GM19043 (cell line): ENCODE measurements at regions not wholly inside any gene's neighbourhood (a gene's known extent, or its start where the extent isn't known, plus 50 kb on each side); places are given as distances from the start of the nearest gene placed in this dataset.

ENCODE experiments used
- ATAC-seq: cut with Tn5 transposase; IDR thresholded peaks from one replicate; pipeline ENCODE4 v1.9.1; 2021; ENCODE audit warnings: low read depth; ENCODE audit not compliant: unreplicated experiment

DNA sequence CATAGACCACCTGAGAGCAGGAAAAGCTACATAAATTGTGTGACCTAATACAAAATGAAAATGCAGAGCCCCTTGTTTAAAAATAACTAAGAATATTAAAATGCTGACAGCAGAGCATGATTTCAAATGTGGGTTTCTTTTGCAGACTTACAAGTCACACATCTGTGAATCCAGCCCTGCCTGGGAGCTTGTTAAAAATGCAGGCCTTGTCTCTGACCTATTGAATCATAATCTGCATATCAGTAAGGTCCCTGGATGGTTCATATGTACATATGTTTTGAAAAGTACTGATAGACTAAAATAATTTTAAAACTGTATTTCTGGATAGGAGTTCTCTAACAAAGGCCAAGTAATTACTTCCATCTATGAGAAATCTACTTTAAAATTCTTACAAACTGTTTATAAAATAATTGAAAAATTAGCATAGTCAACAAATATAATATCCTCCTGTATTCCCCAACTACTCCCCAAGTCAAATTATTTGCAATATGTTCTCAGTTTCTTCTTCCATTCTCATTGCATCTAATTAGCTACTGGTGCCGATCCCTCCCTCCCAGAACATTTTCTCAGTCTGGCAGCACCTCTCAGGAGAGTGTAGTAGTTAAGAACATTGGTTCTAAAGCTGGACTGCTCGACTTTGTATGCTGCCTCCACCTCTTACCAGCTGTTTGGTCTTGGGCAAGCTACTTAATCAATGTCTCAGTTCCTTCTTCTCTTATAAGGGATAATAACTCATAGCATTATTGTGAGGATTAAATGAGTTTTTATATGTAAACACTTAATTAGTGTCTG lies 1040.4 kb upstream of the CDH2 start:
- no peak for ATAC-seq

GRCh38 chr18:29198834-29199233 lies 1021.9 kb upstream of the CDH2 start:
- ATAC-seq = no peak

GRCh38 chr18:29196307-29196706 lies 1019.4 kb upstream of the CDH2 start:
- ATAC-seq = no peak

GRCh38 chr18:29191263-29191662 lies 1014.3 kb upstream of the CDH2 start:
- ATAC-seq = no peak

DNA sequence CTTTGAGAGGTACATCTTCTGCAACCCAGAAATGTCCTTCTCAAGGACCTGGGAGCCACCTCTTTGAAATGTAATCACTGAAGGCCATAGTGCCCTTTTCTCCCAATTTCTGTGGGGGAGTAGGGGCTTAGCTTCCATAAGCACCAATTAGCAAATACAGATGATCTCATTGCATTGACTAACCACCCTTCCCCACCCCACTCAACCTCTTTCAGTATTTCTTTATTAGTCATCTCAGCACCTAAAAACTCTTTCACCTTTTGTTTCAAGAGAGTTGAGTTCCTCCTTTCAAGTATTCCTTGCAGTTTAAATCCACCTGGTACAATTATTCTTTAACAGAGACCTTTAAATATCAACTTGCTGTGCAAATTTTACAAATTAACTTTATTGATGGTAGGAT lies 1011.8 kb upstream of the CDH2 start:
- no peak for ATAC-seq

- no peak for ATAC-seq
Measured at GRCh38 chr18:29185801-29186200, 1008.9 kb upstream of the CDH2 start.

GRCh38 chr18:29184654-29185053 lies 1007.7 kb upstream of the CDH2 start:
- no peak for ATAC-seq

DNA sequence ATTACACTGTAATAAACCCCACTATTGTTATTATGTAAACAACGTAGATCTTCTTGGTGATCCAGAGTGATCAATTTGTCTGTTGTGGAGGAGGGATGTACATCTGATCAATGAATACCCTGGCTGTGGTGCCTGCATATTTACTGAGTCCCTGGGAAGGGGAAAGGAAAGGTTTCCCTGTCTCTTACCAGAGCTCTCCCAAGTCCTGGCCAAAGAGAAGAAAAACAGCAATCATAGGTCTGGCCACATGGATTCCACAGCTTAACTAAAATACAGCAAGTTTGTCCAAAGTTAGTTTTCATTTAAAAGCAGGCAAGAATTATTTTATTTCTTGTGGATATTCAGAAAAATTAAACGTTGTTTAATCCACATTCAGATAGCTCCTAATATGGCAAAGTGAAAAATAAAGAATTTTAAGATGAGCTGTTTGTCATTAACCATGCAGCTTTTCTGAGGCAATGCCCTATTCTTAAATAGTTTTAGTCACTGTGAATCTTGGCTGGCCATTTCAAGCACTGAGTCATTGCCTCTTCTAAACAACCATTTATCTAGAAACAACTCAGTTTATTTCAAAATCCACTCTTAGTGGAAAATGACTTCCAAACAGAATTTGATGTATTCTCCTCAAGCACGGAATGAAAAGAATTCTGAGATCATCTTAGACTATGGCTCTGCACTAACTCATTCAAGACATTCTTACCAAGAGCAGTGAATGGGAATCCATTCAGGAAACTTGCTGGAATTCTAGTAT lies 1004.4 kb upstream of the CDH2 start:
- no peak for ATAC-seq

DNA sequence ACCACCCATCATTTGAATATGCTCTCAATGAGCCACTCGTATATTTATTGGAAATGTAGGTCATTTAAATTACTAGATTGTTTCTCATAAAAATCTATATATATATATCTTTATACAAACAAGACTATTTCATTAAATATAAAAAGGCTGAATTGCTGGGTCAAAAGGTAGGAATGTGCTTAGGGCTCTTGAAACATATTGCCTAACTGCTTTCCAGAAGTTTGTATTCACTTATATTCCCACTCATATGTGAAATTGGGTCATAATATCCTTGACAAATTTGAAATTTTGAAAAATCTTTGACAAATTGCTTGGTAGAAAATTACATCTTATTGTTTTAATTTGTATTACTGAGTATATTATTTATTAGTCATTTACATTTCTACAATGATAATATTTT lies 999.8 kb upstream of the CDH2 start:
- ATAC-seq = no peak

DNA sequence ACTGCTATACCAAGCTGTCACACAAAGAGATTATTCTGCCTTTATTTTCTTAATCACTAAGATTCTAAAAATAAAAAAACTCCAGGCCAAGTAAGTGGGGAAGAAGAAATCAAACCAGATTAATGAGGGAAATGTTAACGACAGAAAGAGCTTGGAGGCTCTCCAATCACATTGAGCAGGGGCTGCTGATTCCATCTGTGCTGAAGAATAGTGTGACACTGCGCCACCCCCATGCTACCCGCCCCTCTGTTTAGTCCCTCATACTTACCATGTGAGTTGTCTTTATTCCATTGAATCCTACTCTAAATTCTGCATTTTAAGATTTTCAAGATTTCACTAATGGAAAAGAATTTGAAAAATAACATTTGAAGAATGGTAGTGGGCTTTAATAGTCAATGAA lies 998.0 kb upstream of the CDH2 start:
- no peak for ATAC-seq

- ATAC-seq = no peak
Measured at GRCh38 chr18:29172756-29173067, 995.8 kb upstream of the CDH2 start.

DNA sequence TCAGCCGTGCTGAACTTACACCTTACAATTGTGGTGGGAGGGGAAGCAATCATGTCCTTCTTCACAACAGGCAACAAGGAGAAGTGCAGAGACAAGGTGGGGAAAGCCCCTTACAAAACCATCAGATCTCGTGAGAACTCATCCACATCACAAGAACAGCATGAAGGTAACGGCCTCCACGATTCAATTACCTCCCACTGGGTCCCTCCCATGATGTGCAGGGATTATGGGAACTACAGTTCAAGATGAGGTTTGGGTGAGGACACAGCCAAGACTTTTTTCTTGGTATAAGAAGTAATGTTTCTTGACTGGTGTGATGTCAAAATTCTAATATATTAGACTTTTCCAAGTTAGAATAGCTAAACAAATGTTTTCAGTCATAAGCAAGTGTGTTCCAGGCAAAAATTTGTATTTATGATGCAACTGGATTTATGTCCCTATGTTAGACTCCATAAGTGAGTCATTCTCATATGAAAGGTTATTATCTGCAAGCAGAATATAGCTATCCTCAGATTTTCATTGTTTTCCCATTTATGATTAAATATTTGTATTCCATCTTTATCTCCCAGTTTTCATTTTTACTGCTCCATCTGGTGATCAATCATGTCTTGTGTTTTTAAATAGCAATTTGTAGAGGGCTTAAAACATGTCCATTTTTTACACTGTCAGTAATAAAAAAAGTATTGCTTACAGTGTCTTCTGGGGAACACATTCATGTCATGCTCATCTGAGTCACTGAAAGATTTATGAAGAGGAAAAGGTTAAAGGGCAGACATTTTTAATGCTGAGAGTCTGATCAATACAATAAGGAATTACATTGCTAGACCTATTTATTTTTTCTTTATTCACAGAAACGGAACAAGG lies 995.2 kb upstream of the CDH2 start:
- ATAC-seq = no peak

DNA sequence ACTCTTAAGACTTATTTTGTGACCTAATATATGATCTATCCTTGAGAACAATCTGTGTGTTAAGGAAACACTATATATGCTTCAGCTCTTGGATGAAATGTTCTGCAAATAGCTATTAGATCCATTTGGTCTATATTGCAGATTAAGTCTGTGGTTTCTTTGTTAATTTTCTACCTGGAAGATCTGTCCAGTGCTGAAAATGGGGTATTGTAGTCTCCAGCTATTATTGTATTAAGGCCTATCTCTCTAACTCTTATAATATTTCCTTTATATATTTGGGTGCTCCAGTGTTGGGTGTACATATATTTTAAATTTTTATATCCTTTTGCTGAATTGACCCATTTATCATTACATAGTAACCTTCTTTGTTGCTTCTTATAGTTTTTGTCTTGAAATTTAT lies 992.7 kb upstream of the CDH2 start:
- no peak for ATAC-seq

DNA sequence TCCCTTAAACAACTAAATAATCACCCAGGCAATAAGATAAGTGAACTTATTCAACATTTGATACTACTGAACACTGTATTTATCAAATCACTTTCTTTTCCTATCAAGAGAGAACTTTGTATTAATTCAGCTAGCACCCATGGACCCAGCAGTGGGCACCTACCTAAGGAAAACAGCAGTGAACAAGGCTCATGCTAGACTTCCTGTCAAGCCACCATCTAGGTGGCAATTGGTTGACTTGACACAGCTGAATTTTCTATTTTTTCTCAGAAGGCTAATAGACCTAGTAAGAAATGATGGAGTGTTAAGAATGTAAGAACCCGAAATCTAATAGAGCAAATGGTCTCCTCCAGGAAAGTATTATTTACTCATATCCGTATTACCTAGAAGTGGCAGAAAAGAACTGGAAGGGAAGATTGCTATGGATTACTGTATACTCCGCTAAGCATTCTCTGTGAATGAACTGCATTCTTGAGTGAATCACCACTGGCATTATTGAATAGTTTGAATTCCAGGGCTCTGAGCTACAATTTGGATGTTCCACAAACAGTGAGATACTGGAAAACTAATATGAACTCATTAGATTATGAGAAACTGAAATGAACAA lies 988.2 kb upstream of the CDH2 start:
- ATAC-seq = no peak

DNA sequence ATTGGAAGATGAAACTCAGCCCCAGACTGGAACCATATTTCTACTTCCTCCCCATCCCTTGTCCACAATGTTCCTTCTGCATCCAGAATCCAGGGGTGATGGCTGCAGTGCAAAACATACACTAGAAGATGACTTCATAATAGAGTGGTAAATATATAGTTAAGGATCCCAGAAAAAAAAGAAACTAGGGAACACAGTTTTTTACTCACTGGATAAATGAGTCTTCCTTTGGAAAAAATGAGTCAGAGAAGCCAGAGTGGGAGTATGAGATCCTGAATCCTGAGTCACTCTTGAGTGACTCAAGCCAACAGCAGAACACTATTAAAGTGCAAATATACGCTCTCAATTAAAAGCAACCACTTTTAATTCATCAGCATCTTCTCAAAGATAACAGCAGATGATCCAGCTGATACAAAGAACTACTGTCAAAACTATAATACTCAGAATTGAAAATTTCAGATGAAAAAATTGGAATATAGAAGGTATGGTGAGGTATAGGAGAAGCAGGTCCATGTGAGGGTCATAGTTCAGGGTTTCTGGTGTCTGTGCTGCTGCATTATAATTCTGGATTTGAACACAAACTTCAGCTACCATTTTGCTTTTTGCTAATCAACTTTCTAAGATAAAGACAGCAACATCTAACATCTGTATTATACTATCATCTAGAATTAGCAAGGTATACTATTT lies 987.2 kb upstream of the CDH2 start:
- ATAC-seq = no peak

GRCh38 chr18:29163596-29163995 lies 986.7 kb upstream of the CDH2 start:
- no peak for ATAC-seq

- ATAC-seq = no peak
Measured at GRCh38 chr18:29161429-29161828, 984.5 kb upstream of the CDH2 start.

DNA sequence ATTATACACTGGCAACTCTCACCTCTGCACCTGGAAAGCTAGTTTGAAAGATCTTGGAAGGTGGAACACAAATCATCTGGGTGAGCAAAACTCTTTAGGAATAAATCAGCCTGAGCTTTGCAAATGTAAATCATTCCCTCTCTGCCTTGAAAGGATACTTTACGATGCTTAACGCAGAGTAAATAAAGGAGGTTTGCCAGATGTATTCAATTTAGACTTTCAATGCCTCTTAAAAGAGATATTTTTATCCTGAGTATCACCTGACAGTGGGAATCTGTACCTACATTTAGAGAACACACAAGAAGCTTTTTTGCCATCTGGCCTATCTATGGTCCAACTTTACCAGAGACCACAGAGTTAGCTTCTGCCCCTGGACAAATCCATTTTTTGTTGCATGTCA lies 983.2 kb upstream of the CDH2 start:
- ATAC-seq = no peak

DNA sequence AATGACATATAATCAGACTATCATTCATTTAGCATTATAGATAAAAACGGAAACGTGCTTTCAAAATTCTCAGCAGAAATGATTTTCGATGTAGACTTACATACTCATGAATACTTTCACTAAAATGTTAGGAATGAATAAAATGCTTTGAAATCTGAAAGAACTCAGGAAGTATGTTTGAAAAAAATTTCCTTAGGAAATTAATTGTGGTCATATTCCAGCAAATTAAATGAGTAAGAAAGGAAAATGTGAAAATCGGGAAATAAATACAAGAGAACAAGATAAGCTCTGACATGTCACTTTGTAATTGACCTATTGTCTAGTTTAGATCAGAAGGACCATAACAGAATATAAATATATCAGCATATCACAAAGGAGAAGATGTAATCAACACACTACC lies 981.0 kb upstream of the CDH2 start:
- ATAC-seq = no peak

DNA sequence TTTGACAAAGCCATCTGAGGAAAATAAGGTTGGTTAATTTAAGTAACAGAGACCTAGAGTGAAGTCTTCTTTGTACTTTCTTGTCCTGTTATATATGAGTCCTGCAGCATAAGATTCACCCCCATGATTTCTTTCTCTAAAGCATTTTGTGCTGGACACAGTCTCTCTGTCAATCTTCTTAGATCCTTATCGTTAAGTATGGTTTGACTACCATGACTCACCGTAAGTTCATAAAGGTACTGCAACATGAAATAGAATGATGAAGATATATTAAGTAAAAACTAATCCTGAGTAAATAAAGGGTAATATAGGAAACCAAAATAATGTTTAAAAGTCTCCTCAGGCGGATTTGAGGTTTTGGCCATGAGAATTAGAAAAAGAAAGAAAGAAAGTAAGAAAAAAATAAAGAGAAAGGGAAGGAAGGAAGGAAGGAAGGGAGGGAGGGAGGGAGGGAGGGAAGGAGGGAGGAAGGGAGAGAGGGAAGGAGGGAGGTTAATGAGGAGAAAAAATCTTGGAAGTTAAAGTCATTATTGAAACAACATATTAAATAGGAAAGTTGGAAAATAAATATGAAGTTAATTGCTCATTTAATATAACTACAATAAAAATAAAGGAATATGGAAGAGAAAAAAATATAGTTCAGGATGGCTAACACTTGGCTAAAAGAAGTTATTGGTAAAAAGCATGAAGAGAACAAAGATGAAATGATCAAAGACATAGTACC lies 980.3 kb upstream of the CDH2 start:
- ATAC-seq = no peak
